Mesendoderm (in vitro differentiated cells): ENCODE measurements at regions not wholly inside any gene's neighbourhood (a gene's known extent, or its start where the extent isn't known, plus 50 kb on each side); places are given as distances from the start of the nearest gene placed in this dataset. TPM values are rescaled to one million over a fixed set of nuclear protein-coding genes. Genes with fewer than 3 reads are reported as not detected.

Experiments
- DNase-seq: peaks from one replicate; pipeline ENCODE4 v3.0.0; 2013
- H2AK5ac ChIP-seq: 2 replicates; pipeline ENCODE4 v1.6.1; 2013; ENCODE audit warnings: low read length, inconsistent platforms
- H2BK120ac ChIP-seq: 2 replicates; pipeline ENCODE4 v1.6.1; 2013; ENCODE audit warnings: low read depth, mild to moderate bottlenecking, low read length, moderate library complexity, mixed read lengths
- H2BK15ac ChIP-seq: replicated peaks from 2 replicates; pipeline ENCODE4 v1.6.1; 2013; ENCODE audit warnings: low read depth, mild to moderate bottlenecking, moderate library complexity
- H2BK5ac ChIP-seq: 2 replicates; pipeline ENCODE4 v1.6.1; 2013; ENCODE audit warnings: low read length, inconsistent platforms
- H3K18ac ChIP-seq: 2 replicates; pipeline ENCODE4 v1.6.1; 2013; ENCODE audit warnings: mild to moderate bottlenecking, low read length, mixed read lengths
- H3K23ac ChIP-seq: one replicate; pipeline ENCODE4 v1.6.1; 2013; ENCODE audit warnings: low read length
- H3K27ac ChIP-seq: 2 replicates; pipeline ENCODE4 v1.5.1; 2013; ENCODE audit warnings: low read depth, mild to moderate bottlenecking, inconsistent platforms, low read length, moderate library complexity
- H3K27me3 ChIP-seq: 2 replicates; pipeline ENCODE4 v1.6.1; 2013; ENCODE audit warnings: low read length, control low read depth, mild to moderate bottlenecking, inconsistent platforms; ENCODE audit not compliant: insufficient read depth, poor library complexity
- H3K36me3 ChIP-seq: 2 replicates; pipeline ENCODE4 v1.6.1; 2013; ENCODE audit warnings: low read length, inconsistent platforms; ENCODE audit not compliant: control insufficient read depth, insufficient read depth
- H3K4ac ChIP-seq: one replicate; pipeline ENCODE4 v1.6.1; 2013; ENCODE audit warnings: low read depth, mild to moderate bottlenecking, low read length, moderate library complexity
- H3K4me1 ChIP-seq: 2 replicates; pipeline ENCODE4 v1.6.1; 2013; ENCODE audit warnings: low read depth, low read length, inconsistent platforms; ENCODE audit not compliant: control insufficient read depth
- H3K4me2 ChIP-seq: 2 replicates; pipeline ENCODE4 v1.6.1; 2013; ENCODE audit warnings: low read length
- H3K4me3 ChIP-seq: 2 replicates; pipeline ENCODE4 v1.5.1; 2013; ENCODE audit warnings: mild to moderate bottlenecking, low read length
- H3K56ac ChIP-seq: one replicate; pipeline ENCODE4 v1.6.1; 2013; ENCODE audit warnings: low read length
- H3K79me1 ChIP-seq: 2 replicates; pipeline ENCODE4 v1.6.1; 2013; ENCODE audit warnings: low read length, inconsistent platforms
- H3K79me2 ChIP-seq: 2 replicates; pipeline ENCODE4 v1.6.1; 2013; ENCODE audit warnings: mild to moderate bottlenecking, low read length; ENCODE audit not compliant: control insufficient read depth, insufficient read depth
- H3K9ac ChIP-seq: 2 replicates; pipeline ENCODE4 v1.6.1; 2013; ENCODE audit warnings: low read length, inconsistent platforms
- H4K5ac ChIP-seq: one replicate; pipeline ENCODE4 v1.6.1; 2013; ENCODE audit warnings: low read length
- H4K8ac ChIP-seq: one replicate; pipeline ENCODE4 v1.6.1; 2013; ENCODE audit warnings: low read depth, mild to moderate bottlenecking, control low read depth, low read length, moderate library complexity
- WGBS: extraction: QIAGEN DNeasy Blood & Tissue Kit; methylation state at CpG from one replicate; pipeline ENCODE4 v1.1.7; 2013; ENCODE audit warnings: low lambda C conversion rate, missing lambda C conversion rate; ENCODE audit not compliant: insufficient coverage; ENCODE audit errors: extremely low coverage; 5-methylcytosine and 5-hydroxymethylcytosine counted together
- small RNA-seq: library from polyadenylated mRNA; stranded (forward); fragments of <200 nt; extraction: miRNeasy Mini kit (QIAGEN cat#:217004); gene quantifications from one replicate; pipeline ENCODE3, GENCODE V24; 2013; ENCODE audit not compliant: insufficient read depth

DNA sequence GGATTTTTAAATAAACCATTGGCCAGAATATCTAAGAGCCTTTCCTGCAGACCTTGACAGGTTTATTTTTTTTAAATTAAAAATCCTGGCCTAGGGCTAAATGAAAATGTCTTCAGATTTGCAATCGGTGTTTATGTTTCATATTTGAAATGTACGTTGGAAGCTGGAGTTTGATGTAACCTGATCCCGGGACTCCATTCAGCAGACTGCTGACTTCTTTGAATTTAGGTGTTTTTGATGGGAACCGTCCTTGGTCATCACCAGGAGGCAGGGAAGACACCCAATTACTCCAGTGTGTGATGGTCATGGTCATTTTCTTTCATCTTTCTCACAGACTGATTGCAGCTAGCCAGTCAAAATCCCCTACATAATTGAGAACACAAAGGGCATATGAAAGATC, 60.1 kb upstream of the BRINP1 start:
- DNase-seq = no peak
- Histone ChIP-seq H2BK15ac (no peak overlapping the region), H3K36me3 (no peaks in the 10 kb centered on the region), H3K27ac (no peak overlapping the region), H3K4me1 (no peaks in the 10 kb centered on the region), H4K8ac (no peak overlapping the region), H3K27me3 (no peaks in the 10 kb centered on the region), H3K18ac (no peak overlapping the region), H3K4me3 (no peak overlapping the region), H3K79me2 (no peaks in the 10 kb centered on the region), H4K5ac (no peak overlapping the region), H3K56ac (no peak overlapping the region), H3K79me1 (no peaks in the 10 kb centered on the region), H3K9ac (no peak overlapping the region), H3K4me2 (no peak overlapping the region), H2BK120ac (no peak overlapping the region), H2BK5ac (no peak overlapping the region), H3K23ac (no peak overlapping the region), H3K4ac (no peak overlapping the region), H2AK5ac (no peak overlapping the region)
- no CpG with 5 or more reads among the region's 4 CpGs for whole genome bisulfite sequencing

DNA sequence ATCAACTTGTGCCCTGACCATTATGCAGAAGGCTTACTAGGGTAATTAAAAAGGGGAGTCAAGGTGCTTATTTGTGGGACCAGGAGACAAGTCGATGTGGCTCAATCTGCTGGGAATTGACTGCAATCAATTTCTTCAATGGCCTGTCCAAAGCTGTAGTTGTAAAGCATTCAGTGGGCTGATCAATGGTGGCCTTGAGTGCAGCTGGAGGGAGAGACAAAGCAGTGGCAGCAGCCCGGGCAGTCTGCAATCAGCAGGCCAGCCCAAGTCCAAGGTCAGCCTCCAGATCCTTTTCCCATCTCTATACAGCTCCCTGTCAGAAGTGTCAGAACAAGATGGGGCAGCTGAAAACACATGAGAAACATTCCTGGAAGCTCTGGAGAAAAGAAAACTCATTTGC, 51.0 kb upstream of the BRINP1 start:
- Histone ChIP-seq H3K9ac (no peak overlapping the region), H2BK15ac (no peak overlapping the region), H3K27me3 (no peaks in the 10 kb centered on the region), H3K4ac (no peak overlapping the region), H2AK5ac (no peak overlapping the region), H4K8ac (no peak overlapping the region), H3K4me2 (no peak overlapping the region), H4K5ac (no peak overlapping the region), H3K4me1 (no peaks in the 10 kb centered on the region), H3K79me1 (no peaks in the 10 kb centered on the region), H3K4me3 (no peak overlapping the region), H3K18ac (no peak overlapping the region), H3K56ac (no peak overlapping the region), H2BK120ac (no peak overlapping the region), H3K23ac (no peak overlapping the region), H2BK5ac (no peak overlapping the region), H3K79me2 (no peaks in the 10 kb centered on the region), H3K27ac (no peak overlapping the region), H3K36me3 (no peaks in the 10 kb centered on the region)
- no peak for DNase-seq
- WGBS = no CpG with 5 or more reads among the region's 2 CpGs

Small RNA genes in the stretch of these regions (small RNA-seq; reads per million reads assigned to genes)
- gene MIR147A = not detected
